Tibial nerve (tissue), 4 donors: ENCODE measurements at regions not wholly inside any gene's neighbourhood (a gene's known extent, or its start where the extent isn't known, plus 50 kb on each side); places are given as distances from the start of the nearest gene placed in this dataset.
"Not testable (repeated sequence)": the region's sequence is repeated elsewhere in the genome, so short reads cannot be mapped to it uniquely, and the experiment has no call there.

ENCODE experiments used
- DNase-seq, 2 donors: peaks; one replicate each; pipeline ENCODE4 v3.0.0-alpha.2; 2019; ENCODE audit warnings: low spot score in 2 of 2
- H3K27ac ChIP-seq, 4 donors: fragments of 200-600 bp; sonication (generic) in 3 of 4; one replicate each; pipeline ENCODE4 v1.5.1; 2017 to 2019; ENCODE audit warnings: mild to moderate bottlenecking in 1 of 4
- H3K27me3 ChIP-seq, 2 donors: fragments of 200-600 bp; sonication (generic) in 1 of 2; one replicate each; pipeline versions ENCODE4 v1.5.1 to v1.6.0; 2017 to 2019
- H3K36me3 ChIP-seq, 3 donors: fragments of 200-600 bp; sonication (generic); one replicate each; pipeline ENCODE4 v1.5.1; 2018 to 2019
- H3K4me1 ChIP-seq, 4 donors: fragments of 200-600 bp; sonication (generic) in 3 of 4; one replicate each; pipeline ENCODE4 v1.5.1; 2017 to 2019
- H3K4me3 ChIP-seq, 4 donors: fragments of 200-600 bp; sonication (generic) in 3 of 4; one replicate each; pipeline ENCODE4 v1.5.1; 2017 to 2019; ENCODE audit warnings: mild to moderate bottlenecking in 1 of 4, moderate library complexity in 1 of 4
- H3K9me3 ChIP-seq, 4 donors: fragments of 200-600 bp; sonication (generic) in 3 of 4; one replicate each; pipeline ENCODE4 v1.5.1; 2017 to 2019
- CTCF ChIP-seq, 5 experiments: fragments of 200-600 bp in 3 of 5; fragments of 450-650 bp in 2 of 5; sonication (generic) in 3 of 5; IDR thresholded peaks; one replicate each; pipeline ENCODE4 v1.5.1; 2016 to 2019; ENCODE audit warnings: antibody characterized with exemption in 5 of 5, mild to moderate bottlenecking in 3 of 5, moderate library complexity in 2 of 5
- EP300 ChIP-seq, 2 donors: sonication (generic); formaldehyde crosslinking; IDR thresholded peaks; one replicate each; pipeline ENCODE4 v1.6.1; 2017; ENCODE audit warnings: antibody characterized with exemption in 2 of 2, mild to moderate bottlenecking in 1 of 2
- POLR2A ChIP-seq, 2 donors: fragments of 450-650 bp; IDR thresholded peaks; one replicate each; pipeline ENCODE4 v1.6.1; 2017; ENCODE audit warnings: antibody characterized with exemption in 2 of 2, mild to moderate bottlenecking in 2 of 2, moderate library complexity in 2 of 2
- WGBS, 2 donors: methylation state at CpG; one replicate each; pipeline ENCODE4 v1.1.5; 2018; 5-methylcytosine and 5-hydroxymethylcytosine counted together

GRCh38 chr1:96558635-96559034 lies 162.9 kb upstream of the PTBP2 start:
- H3K27me3 ChIP-seq, result no peaks in the 10 kb centered on the region
- WGBS, 2 donors, result 35 to 40% methylated on average over 1 of the region's 1 CpG
- TF ChIP-seq POLR2A (IDR thresholded peaks at IDR 0.05) (no peak), CTCF (IDR thresholded peaks at IDR 0.05) (no peak), EP300 (IDR thresholded peaks at IDR 0.05) (no peak)
- H3K9me3 ChIP-seq, result peaks cover 0 to 3% (median 0%) of the 10 kb centered on the region in 4 donors
- no peak for DNase-seq
- no peak overlapping the region for H3K4me3 ChIP-seq
- no peak overlapping the region for H3K27ac ChIP-seq
- no peaks in the 10 kb centered on the region for H3K36me3 ChIP-seq
- peaks cover 0 to 11% (median 0%) of the 10 kb centered on the region in 4 donors for H3K4me1 ChIP-seq

- peaks cover 0 to 3% (median 0%) of the 10 kb centered on the region in 4 donors for H3K9me3 ChIP-seq
- H3K27ac ChIP-seq, result no peak overlapping the region
- TF ChIP-seq EP300 (IDR thresholded peaks at IDR 0.05), result no peak
- TF ChIP-seq POLR2A (IDR thresholded peaks at IDR 0.05), result no peak
- no peak for TF ChIP-seq CTCF (IDR thresholded peaks at IDR 0.05)
- H3K36me3 ChIP-seq, result no peaks in the 10 kb centered on the region
- H3K4me3 ChIP-seq, result no peak overlapping the region
- no peaks in the 10 kb centered on the region for H3K27me3 ChIP-seq
- peaks cover 0 to 9% (median 0%) of the 10 kb centered on the region in 4 donors for H3K4me1 ChIP-seq
- no peak for DNase-seq
- 58 to 64% methylated on average over 4 of the region's 4 CpGs for WGBS, 2 donors
These were observed 162.4 kb upstream of the PTBP2 start for GRCh38 chr1:96559181-96559580.

GRCh38 chr1:96559707-96560596 lies 161.6 kb upstream of the PTBP2 start:
- Histone ChIP-seq H3K4me1 (peaks cover 0 to 6% (median 0%) of the 10 kb centered on the region in 4 donors), H3K4me3 (no peak overlapping the region), H3K36me3 (no peaks in the 10 kb centered on the region), H3K27me3 (no peaks in the 10 kb centered on the region), H3K9me3 (peaks cover 0 to 3% (median 0%) of the 10 kb centered on the region in 4 donors), H3K27ac (peak overlapping the region in 2 of 4 donors; percentile 26 to 30)
- peak in 1 of 2 donors; percentile 40 for DNase-seq
- peak in 1 of 2 donors; percentile 56 for TF ChIP-seq EP300 (IDR thresholded peaks at IDR 0.05)
- TF ChIP-seq POLR2A (IDR thresholded peaks at IDR 0.05), result no peak
- no peak for TF ChIP-seq CTCF (IDR thresholded peaks at IDR 0.05)
- WGBS, 2 donors, result 91 to 92% methylated on average over 4 of the region's 4 CpGs

DNA sequence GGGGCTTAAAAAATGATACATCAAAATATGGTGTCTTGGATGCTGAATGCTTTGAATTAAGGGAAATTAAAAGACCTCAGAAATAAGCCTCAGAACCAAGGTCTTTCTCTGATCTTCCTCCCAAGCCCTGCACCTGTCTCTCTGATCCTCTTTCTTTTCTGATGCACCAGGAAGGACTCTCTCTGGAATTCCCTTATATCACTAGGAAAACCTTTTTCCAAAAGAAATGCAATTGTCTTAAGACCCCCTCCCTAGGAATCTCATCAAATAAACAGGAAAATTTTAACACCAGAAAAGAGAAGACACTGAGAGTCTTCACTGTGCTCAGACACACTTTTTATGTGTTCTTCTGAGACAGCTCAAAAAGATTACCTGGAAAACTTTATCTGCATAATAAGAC lies 159.5 kb upstream of the PTBP2 start:
- no peaks in the 10 kb centered on the region for H3K27me3 ChIP-seq
- peaks cover 0 to 6% (median 0%) of the 10 kb centered on the region in 4 donors for H3K4me1 ChIP-seq
- H3K36me3 ChIP-seq, result no peaks in the 10 kb centered on the region
- peaks cover 0 to 3% (median 0%) of the 10 kb centered on the region in 4 donors for H3K9me3 ChIP-seq
- H3K27ac ChIP-seq, result no peak overlapping the region
- no peak for DNase-seq
- no peak for TF ChIP-seq POLR2A (IDR thresholded peaks at IDR 0.05)
- TF ChIP-seq EP300 (IDR thresholded peaks at IDR 0.05), result no peak
- no peak for TF ChIP-seq CTCF (IDR thresholded peaks at IDR 0.05)
- no peak overlapping the region for H3K4me3 ChIP-seq

DNA sequence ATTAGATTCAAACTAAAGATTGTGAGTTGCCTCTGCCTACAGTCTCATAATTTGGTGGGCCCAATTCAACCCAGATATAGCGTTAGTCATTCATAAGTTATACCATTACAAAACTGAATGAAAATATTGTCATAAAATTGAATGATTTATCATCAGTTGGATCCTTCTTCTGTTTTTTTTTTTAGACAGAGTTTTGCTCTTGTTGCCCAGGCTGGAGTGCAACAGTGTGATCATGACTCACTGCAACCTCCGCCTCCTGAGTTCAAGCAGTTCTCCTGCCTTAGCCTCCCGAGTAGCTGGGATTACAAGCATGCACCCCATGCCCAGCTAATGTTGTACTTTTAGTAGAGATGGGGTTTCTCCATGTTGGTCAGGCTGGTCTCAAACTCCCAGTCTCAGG lies 157.2 kb upstream of the PTBP2 start:
- 89 to 93% methylated on average over 3 of the region's 3 CpGs for WGBS, 2 donors
- H3K27me3 ChIP-seq, H3K36me3 ChIP-seq, H3K4me1 ChIP-seq, H3K4me3 ChIP-seq, H3K27ac ChIP-seq, DNase-seq, H3K9me3 ChIP-seq: not testable (repeated sequence)
